ENCODE measurements at regions not wholly inside any gene's neighbourhood (a gene's known extent, or its start where the extent isn't known, plus 50 kb on each side); places are given as distances from the start of the nearest gene placed in this dataset.

GRCh38 chr1:232699814-232700213 lies 69.9 kb upstream of the SIPA1L2 start:
- TF ChIP-seq REST (IDR thresholded peaks at IDR 0.05; ENCODE audit: insufficient read depth in 1 of 2, low read depth in 2 of 2, low read length in 1 of 2) (no peak), CTCF (IDR thresholded peaks at IDR 0.05) (no peak), POLR2AphosphoS5 (IDR thresholded peaks at IDR 0.05; ENCODE audit: low read depth, low read length) (no peak), TCF7L2 (IDR thresholded peaks at IDR 0.05; ENCODE audit: low read depth, low read length) (no peak)

All from Panc1 (cell line).